Activated naive CD4-positive, alpha-beta T cell treated with Interleukin-2 at 50 U/mL for 16 hours (primary cell): ENCODE measurements at regions not wholly inside any gene's neighbourhood (a gene's known extent, or its start where the extent isn't known, plus 50 kb on each side); places are given as distances from the start of the nearest gene placed in this dataset.

Experiments used
- DNase-seq: peaks from one replicate; pipeline ENCODE4 v3.0.0-alpha.2; 2020

DNA sequence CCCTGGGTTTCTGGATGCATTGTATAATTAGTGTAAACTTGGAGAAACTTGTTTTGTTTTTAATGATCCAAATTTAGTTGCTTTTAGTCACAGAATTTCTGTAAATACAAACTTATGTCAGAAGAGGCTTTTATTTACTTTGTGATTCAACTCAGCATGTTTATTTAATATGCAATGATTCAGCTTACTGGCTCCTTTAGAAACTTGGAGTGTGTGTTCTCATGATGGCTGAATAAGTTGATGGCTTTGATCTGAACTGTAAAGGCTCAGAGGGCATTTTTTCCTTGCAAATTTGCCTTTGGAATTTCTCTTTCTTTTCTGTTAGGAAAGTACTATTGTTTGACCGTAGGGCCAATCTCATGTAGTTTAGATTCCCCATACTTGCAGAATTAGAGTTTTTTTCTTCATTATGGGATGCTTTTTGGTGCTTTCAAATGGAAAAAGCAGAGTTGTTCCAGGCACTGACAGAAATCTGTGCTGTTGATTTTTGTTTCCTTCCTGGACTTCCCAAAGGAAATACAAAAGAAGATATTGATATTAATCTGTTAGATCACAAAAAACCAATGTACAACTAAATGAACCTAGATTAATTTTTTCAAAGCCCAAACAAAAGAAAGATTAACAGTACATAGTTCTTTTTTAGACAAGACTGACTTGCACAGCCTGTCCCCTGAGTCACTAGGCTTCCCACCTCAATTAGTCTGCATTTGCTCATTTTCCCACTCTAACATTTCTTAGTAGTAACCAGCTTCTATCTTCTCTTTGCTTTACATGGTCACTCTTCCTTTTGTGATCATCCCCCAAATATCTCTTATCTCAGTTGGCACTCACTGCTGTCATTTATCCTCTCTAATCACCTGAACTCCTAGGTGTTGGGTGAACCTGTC is 96.8 kb upstream of the AGR3 start:
- no peak for DNase-seq

DNA sequence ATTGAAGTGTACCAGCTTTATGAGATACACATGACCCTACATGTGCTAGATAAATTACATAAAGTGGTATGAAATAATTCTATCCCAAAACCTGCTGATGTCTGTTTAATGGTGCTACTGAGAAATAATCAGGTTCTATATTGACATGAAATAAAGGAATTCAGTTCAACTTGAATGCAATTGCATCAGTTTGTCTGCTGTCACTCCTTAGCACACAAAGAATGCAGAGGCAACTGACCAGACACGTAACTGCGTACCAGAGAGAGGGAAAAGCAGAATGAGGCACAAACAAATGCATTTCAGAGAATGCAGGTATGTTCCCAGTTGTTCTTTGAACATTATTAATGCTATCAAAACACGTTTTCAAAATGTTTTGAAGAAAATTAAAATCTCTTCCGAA is 98.8 kb upstream of the AGR3 start:
- DNase-seq, result no peak

DNA sequence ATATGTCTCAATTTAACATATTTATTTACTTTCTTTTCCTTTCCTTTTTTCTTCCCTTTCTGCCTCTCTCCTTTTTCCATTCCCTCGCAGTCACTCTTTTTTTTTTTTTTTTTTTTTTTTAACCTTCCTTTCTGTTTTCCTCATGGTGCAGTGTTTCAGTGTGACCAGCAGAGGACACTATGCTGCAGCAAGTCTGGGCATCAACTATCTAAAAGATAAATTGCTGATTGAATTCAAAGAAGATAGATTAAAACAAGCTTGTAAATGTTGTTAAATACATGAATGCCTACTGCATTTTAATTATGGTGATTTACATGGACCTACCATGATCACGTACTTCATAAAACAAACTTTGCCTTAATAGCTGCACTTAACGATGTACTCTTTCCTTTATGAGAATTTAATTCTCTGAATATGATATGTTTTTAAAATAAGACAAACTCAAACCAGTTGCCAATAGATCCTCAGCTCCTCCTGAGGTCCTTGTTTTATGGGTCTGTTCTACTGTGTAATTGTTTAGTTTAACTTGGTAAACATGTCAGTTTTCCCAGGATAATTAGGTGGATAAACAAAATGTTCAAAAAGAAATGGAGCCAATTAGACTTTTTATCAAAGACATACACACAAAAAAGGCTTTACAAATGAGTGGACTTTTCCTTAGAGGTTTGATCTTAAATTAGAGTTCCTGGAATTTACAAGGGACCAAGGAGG is 101.0 kb upstream of the AGR3 start:
- peak; percentile 12 for DNase-seq

DNA sequence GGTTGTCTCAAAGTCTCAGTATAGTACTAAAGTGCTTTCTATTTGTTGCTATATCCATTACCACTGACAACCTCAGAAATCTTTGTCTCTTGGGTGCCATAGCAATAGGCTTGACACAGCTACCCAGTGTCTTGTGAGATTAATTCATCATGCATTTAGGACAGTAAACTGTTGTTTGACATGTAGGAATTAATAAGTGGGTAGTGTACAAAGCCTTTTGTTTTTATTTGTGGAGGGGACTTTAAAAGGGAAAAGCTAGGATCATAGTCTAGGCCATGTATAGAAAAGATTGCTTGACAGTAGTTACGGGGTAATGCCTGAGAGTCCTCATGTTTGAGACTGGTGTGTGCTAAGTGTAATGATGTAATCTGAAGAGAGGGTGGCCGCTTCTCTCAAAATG is 102.6 kb upstream of the AGR3 start:
- DNase-seq, result no peak

DNA sequence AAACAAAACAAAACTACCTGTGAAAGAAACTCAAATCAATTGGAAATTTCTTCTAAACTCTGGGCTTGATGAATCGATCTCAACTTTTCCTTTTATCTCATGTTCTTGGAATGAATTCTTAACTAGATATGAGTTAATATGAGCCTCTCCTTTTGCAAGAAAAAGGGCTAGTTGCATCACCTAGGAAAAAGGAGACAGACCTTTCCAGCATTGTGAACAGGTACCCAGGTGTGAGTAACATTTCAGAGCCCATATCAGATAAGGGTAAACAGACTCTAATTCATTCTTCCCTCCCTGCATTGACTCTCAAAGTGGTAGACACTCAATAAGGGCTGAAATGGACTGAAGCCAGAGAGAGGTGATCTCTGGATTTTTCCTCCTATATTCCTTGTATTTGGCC is 103.8 kb upstream of the AGR3 start:
- no peak for DNase-seq

DNA sequence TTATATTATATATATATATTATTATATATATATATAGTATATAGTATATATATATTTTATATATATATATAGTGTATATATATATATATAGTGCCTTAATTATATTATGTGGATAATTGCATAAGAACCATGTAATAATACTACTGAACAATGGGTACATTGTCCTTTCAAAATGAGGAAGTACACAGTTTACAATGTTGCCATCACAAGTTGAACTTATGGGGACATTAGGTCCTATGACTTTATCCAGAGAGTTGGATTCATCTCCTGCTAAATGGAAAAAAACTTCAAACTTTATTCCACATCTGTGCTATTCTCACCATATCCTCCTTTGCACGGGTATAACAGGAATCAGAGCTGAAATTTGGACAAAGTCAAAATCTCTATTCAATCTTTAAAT is 105.0 kb upstream of the AGR3 start:
- no peak for DNase-seq

DNA sequence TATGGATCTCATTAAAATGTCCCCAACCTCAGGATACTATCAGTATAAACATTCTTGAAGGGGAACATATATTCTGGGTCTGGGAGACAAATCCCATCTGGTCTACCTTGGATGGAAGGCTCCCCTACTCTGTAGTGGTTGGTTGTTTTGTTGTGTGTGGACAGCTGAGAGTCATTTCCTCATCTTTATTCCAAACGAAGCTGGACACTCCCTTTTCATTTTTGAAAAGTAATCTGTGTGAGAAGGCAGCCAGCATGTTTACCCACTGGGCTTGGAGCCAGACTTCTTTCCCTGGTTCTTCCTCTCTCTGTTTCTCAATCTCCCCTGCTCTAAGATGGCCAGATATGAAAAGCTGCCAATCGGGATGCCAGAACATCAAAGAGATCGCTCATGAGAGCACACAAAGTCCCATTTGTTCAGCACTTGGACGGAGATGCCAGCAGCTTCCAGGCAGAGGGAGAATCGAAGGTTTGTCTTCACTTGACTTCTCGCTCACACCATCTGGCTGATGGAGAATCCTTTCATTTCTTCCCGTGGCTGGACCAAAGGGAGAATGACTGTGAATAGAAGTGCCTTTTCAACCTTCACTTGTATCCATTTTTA is 108.1 kb upstream of the AGR3 start:
- no peak for DNase-seq

DNA sequence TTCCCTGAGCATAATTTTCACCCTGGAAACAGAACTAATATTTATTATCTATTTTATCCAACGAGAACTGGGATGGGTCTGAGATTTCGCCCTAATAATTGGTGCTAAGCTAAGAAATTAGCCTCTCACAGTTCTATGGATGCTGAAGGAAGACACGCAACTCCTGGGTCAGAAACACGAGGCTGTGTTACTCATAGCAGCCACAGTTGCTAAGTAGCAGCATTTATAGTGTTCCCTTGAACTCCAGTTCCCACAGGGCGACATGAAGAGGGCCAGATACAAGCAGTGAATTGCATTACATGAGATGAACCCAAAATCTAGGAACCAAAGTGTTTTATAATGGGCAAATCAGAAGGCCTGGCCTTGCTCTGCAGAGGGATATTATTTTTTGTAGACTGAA is 109.8 kb upstream of the AGR3 start:
- DNase-seq, result no peak

DNA sequence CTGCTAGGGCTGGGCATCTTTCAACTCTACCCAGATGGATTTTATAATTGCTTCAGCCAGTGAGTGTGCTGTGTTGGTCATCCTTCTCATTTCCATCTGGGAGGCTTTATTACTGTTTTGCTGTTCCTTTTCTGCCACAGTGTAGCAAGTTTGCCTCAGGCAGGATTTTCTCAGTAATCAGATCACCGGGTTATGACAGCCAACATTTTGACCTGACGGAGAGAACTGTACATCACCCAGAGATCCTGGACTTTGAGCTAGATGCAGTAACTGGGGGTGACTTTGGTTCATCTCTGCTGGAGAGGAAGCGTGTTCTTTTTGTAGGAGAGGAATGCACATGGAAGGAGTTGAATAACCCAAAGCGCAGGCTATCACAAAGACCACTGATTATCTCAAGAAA is 111.8 kb upstream of the AGR3 start:
- DNase-seq, result no peak

DNA sequence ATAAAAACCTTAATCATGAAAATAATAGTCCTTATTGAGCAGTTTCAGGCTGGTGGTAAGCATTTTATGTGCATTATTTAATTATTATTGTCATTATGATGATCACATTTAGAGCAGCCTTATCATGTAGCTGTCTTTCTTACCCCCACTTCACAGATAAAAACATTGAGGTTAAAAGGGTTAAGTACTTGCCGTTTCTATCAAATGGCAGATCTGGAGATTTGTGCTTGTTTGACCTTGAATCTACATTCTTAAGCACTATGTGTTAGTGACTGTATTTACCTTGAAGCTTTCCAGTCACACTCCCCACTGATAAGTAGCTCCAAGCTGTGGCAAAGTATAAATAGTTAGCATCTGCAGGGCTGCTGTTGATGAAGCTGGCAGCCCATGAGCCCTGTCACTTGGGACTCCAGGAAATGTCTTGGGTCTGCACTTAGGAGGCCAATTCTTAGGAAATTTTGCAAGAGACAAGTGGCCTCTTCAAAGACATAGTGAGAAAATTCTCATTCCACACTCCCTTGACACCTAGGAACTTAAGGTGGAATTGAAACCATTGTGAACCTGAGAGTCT is 116.8 kb upstream of the AGR3 start:
- no peak for DNase-seq

DNA sequence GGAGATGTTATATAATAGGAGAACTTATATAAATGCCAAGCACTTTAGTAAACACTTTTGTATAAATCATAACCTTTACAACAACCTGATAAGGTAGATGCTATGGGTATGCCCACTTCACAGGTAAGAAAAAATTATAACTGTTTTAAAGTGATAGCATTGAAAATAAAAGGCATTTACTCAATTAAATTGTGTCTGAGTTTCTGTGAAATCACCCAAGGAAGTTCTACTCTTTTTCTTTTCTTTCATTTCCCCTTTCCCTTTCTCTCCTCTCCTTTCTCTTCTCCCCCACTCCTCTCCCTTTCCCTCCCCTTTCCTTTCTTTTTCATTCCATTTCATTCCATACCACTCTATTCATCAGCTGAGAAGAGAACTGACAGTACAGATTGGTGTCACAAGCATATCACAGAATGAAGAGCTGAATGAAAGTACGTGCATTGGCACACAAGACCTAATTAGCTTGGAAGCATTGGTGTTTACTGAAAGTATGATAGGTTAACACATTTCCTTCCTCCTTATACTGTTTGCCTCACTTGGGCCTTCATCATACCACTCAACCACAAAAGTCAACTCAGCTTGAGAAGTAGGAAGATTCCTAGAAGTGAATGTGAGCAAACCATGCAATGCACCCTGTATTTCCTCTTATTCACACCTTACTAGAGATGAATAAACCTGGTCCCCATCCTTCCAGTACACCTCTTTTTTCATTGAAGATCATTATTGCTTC is 117.9 kb upstream of the AGR3 start:
- DNase-seq, result no peak

DNA sequence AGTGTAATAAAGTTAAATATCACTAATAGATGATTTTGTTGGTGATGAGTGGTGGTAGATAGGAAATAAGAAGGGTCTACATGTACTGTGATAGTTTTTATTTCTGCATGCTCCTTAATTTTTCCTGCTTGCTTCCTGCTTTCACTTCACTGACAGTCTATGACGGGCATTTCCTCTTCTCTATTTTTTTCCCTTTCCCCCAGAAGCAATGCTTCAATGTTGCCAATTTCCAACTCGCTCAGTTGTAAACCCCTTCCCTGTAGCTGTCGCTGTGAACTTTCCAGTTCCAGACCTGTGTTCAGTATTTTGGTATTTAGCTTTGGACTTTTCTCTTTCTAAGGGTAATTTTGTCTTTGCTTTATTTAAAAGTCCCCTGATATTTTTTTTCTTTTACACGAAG is 123.5 kb upstream of the AGR3 start:
- no peak for DNase-seq

DNA sequence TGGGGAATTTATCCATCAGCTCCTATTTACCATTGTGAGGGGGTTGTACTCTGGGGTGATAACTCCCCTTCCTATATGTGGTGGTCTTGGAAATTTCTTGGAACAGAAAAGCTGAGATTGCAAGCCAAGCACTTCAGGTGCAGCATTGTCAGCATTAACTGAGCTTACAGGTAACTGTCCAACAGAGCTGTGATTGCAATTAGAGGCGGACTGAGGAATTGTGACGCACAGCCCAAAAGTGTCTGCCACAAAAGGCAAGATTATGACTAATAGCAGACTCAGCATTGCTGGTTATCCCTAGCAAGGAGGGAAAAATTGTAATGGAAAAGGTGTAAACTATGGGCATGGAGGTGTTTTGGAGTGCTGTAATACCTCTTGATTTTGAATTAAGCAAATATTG is 126.1 kb upstream of the AGR3 start:
- DNase-seq, result no peak

DNA sequence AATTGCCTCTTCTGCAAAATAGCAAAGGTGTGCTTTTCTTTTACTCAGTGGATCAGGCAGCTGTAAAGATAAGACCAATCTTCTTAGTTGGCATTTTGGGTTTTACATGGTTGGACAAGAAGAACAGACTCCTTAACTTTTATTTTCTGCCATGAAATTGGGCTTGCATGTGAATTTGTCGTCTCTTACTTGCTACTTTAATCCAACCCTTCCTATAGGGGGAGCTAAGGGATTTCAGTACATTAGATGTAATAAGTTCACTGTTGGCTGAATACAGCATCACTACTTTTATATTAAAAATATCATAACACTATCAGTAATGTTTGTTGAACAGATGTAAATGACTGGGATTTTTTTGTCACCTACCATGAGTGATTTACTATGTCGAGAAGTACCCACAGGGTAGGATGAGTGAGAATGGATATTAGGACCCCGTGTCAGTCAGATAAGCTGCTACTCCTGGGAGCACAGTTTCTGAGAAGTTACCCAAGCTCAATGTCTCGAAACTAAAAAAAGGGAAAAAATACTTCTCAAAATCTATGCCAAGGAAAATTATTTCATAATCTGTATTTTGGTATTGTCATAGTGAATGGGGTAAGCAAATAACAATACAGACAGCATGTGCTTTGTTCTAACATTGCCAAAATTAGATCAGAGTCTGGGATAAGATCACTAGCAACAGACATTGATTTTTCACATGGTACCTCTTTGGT is 127.4 kb upstream of the AGR3 start:
- DNase-seq, result no peak

DNA sequence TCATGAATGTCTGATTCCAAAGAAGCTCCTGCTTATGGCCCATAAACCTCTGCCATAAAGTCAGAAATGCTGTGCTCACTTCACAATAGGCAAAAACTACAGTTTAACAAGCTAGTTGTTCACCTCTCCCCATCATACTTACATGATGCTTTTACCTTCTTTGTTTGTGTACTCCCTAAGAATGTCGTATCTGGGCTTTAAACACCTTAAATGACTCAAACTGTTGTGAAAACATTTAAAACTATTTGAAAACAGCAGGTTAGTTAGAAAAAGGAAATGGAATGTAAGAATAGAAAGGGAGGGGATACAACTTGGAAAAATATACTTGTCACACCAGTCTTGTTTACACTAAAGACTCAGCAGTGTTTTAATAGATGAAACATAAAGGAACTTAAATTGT is 128.2 kb upstream of the AGR3 start:
- no peak for DNase-seq

DNA sequence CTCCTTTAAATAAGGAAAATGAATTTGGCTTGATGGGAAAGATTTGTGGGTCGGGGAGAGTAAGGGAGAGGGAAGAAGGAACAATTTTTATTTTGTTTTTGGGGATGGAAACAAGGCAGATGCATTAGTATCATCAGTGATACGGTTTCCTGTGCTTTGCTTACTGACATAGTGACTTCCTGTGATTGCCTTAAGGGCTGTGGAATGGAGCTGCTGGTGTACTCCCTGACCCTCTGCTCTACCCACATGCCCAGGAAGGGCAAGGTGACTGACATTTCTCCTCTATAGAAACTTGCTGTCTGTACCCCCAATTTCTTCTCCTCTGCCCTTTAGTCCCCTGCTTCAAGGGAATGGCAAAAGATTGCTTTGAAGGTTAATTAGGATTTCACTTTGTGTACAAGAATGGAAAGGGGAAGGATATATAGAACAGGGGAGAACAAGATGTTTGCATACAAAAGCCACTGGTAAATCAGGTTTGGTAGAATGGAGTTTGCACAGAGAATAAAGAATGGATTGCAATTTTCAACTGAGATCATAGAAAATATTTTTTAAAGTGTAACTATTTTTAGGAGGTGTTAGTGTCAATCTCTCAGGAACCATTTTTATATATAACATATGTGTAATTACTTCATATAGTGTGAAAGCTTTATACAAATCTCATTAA is 129.0 kb upstream of the AGR3 start:
- DNase-seq, result no peak

DNA sequence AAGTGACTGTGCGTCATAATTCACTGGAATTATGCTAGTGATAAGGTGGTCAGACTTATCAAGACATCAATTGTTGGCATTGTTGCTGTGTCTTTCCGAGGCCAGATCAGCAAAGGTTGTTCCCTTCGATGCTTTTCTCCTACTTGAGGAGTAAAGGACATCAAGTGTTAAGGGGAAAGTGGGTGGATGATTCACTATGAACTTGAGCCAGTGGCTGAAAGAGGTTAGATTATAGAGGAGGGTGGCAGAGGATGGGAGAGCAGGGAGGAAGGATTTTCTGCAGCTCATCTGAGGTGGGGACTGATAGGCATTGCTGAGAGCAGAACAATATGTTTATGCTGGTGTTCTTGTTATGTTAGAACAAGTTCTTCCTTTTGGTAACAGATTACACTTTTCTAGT is 131.4 kb upstream of the AGR3 start:
- DNase-seq, result no peak

DNA sequence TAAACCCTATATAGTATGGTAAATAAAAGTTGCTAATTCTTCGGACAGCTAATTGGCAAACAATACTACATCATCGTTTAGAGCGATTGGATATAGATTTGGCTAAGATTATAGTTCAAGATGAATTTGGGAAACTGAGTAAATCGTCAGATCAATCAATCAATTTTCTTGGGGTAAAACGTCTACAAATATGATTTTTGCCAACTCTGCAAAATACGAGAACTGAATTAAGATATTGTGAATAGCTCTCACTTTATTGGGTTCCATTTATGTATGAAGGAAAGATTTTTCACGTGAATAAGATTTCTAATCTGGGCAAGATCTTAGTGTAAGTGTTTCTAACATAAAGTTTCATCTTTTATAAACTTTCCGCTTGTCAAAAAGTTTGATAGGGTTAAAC is 132.9 kb upstream of the AGR3 start:
- no peak for DNase-seq

DNA sequence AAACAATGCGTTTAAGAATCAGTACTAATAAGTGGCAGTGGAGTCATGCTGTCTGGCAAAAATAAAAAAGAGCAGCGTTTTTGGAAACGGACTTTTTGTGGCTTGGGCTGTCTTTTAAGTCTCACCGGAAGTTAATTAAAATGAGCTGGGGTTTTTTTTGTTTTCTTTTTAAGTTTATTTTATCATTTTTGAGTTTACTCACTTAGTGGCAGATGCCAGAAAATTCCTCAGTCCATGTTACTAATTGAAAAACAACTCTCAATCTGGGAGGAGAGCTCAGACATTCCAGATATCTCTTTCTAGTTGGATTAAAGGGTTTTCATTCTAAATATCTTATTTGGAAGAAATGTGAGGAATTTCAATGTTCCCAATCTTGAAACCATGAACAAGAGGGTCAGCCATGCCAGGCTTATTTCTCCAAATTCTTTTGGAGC is 133.8 kb upstream of the AGR3 start:
- no peak for DNase-seq

DNA sequence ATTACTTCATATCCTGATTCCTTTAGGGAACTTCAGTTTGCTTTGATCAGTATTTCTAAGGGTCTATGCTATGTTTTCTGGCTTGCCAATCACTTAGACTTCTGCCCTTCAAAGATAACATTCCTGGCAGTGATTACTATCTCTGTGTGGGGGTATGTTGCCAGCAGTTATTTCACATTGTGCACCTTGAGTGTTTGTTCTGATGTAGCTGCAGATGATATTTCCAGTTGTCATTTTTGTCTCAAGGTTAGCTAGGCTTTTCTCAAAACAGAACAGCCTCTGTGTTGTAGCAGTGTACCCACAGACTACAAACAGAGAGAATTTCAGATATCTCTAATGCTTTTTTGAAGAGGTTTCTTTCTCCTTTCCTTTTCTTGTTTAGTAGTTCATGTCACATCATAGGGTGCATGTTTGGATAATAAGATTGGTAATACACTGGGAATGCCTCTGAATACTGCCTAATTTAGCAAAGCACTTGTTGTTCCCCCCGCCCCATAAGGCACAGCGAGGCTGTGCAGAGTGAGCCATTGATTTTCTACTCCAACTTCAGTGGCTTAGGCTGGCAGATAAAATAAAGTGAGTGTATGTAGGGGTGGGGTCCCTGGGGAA is 134.7 kb upstream of the AGR3 start:
- DNase-seq, result no peak

DNA sequence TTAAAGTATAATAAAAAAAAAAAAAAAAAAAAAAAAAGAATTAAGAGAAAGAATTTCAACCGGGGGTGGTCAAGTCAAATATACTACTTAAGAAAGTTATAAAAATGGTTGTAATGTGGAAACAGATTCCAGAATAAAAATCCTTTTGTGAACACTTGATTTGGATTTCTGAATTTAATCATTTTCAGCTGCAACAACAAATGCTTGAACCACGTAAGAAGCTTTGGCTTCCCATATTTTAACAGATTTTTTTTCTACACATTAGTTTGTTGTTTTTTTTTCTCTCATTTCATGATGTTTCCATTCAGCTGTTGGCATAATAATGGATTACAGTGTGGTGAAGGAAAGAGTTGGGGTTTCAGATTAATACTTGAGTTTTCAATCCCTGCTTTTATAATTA is 137.3 kb upstream of the AGR3 start:
- no peak for DNase-seq
